Uterus (tissue), 2 donors: ENCODE measurements at regions not wholly inside any gene's neighbourhood (a gene's known extent, or its start where the extent isn't known, plus 50 kb on each side); places are given as distances from the start of the nearest gene placed in this dataset.

Source experiments
- POLR2A ChIP-seq, 2 donors: fragments of 450-650 bp; IDR thresholded peaks; one replicate each; pipeline ENCODE4 v1.6.1; 2016; ENCODE audit warnings: antibody characterized with exemption in 2 of 2, mild to moderate bottlenecking in 1 of 2, moderate library complexity in 1 of 2
- TF ChIP-seq, protein P1 (sequence below), 4 experiments: fragments of 200-600 bp in 2 of 4; fragments of 450-650 bp in 2 of 4; sonication (generic) in 2 of 4; IDR thresholded peaks; one replicate each; pipeline ENCODE4 v1.5.1; 2016 to 2019; ENCODE audit warnings: antibody characterized with exemption in 4 of 4, mild to moderate bottlenecking in 2 of 4, moderate library complexity in 1 of 4

DNA sequence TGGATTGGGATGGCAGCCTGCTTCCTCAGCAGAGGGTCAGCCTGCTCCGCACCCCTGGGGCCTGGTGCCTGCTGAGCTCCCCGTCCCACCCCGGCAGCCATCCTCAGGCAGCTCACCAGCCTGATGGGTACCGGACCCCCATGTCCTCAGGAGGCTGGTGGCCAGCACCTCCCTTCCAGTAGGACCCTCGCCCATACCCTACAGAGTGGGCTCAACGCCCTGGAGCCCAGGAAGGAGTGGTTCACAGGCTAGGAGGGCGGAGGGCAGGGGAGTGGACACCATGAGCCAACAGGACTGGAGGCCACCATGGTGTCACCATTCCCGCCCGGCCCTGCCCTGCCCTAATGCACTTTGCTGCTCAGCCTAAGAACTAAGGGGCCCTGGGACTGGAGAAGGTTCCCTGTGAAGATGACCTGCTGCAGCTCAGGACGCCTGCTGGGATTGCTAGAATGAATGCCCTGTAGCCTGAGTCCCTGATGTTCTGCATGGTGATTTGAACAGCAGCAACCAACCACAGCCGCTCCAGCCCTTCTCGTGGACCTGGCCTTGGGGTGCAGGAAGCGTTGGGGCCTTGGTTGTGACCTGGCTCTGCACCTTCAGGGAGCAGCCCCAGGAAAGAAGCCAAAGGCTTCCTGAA, 1080.8 kb downstream of the BRD1 start:
- TF ChIP-seq, protein P1, sequence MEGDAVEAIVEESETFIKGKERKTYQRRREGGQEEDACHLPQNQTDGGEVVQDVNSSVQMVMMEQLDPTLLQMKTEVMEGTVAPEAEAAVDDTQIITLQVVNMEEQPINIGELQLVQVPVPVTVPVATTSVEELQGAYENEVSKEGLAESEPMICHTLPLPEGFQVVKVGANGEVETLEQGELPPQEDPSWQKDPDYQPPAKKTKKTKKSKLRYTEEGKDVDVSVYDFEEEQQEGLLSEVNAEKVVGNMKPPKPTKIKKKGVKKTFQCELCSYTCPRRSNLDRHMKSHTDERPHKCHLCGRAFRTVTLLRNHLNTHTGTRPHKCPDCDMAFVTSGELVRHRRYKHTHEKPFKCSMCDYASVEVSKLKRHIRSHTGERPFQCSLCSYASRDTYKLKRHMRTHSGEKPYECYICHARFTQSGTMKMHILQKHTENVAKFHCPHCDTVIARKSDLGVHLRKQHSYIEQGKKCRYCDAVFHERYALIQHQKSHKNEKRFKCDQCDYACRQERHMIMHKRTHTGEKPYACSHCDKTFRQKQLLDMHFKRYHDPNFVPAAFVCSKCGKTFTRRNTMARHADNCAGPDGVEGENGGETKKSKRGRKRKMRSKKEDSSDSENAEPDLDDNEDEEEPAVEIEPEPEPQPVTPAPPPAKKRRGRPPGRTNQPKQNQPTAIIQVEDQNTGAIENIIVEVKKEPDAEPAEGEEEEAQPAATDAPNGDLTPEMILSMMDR (IDR thresholded peaks at IDR 0.05), result no peak
- TF ChIP-seq POLR2A (IDR thresholded peaks at IDR 0.05), result no peak
